HL-60 (cell line): ENCODE measurements at regions not wholly inside any gene's neighbourhood (a gene's known extent, or its start where the extent isn't known, plus 50 kb on each side); places are given as distances from the start of the nearest gene placed in this dataset.

Experiments used
- DNase-seq, 2 experiments: peaks; one replicate each; pipeline ENCODE4 v3.0.0-alpha.2; 2010 to 2020; ENCODE audit warnings: low read depth in 1 of 2, low spot score in 1 of 2
- H3K27ac ChIP-seq: fragments of 250-450 bp; sonication (Bioruptor Pico); replicated peaks from 2 replicates; pipeline ENCODE4 v1.5.1; 2020; ENCODE audit warnings: mild to moderate bottlenecking, moderate library complexity
- H3K27me3 ChIP-seq: fragments of 250-450 bp; sonication (Bioruptor Pico); 2 replicates; pipeline ENCODE4 v1.5.1; 2021; ENCODE audit warnings: mild to moderate bottlenecking, moderate library complexity; ENCODE audit not compliant: insufficient read depth, poor library complexity, severe bottlenecking
- H3K4me3 ChIP-seq: replicated peaks from 2 replicates; pipeline ENCODE4 v1.5.1; 2011; ENCODE audit warnings: mild to moderate bottlenecking, control low read depth, low read length; ENCODE audit not compliant: insufficient read depth
- GABPA ChIP-seq: IDR thresholded peaks from 2 replicates; pipeline ENCODE4 v1.6.1; 2012; ENCODE audit warnings: low read depth
- POLR2AphosphoS5 ChIP-seq: IDR thresholded peaks from 2 replicates; pipeline ENCODE4 v1.6.1; 2012; ENCODE audit warnings: low read depth
- SPI1 ChIP-seq: IDR thresholded peaks from 2 replicates; pipeline ENCODE4 v1.6.1; 2012; ENCODE audit warnings: low read depth, mild to moderate bottlenecking, borderline replicate concordance
- TF ChIP-seq, protein P1 (sequence below): IDR thresholded peaks from one replicate; pipeline ENCODE4 v1.5.1; 2011; ENCODE audit warnings: low read length, control low read depth, inconsistent platforms; ENCODE audit not compliant: insufficient read depth
- TF ChIP-seq, protein P2 (sequence below): IDR thresholded peaks from 2 replicates; pipeline ENCODE4 v1.6.1; 2012; ENCODE audit warnings: low read depth; ENCODE audit not compliant: insufficient replicate concordance

DNA sequence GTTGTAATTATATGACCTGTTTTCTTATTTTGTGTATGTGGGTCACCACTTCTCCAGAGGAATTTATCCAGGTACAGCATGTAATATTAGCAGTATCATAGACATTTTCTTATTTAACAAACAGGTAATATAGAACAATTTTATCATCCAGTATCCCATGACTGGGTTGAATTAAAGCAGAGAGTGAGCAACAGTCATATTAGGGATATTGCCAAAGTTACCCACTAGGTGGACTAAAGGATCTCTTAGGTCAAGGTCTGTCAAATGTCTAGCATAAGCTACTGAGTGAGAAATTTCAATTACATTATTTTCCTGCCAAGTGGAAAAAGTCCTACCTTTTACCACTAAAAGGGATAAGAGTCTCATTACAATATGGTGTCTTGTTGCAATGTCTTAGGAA, 62.1 kb upstream of the TRIM9 start:
- H3K4me3 ChIP-seq = no peak overlapping the region
- TF ChIP-seq, protein P1, sequence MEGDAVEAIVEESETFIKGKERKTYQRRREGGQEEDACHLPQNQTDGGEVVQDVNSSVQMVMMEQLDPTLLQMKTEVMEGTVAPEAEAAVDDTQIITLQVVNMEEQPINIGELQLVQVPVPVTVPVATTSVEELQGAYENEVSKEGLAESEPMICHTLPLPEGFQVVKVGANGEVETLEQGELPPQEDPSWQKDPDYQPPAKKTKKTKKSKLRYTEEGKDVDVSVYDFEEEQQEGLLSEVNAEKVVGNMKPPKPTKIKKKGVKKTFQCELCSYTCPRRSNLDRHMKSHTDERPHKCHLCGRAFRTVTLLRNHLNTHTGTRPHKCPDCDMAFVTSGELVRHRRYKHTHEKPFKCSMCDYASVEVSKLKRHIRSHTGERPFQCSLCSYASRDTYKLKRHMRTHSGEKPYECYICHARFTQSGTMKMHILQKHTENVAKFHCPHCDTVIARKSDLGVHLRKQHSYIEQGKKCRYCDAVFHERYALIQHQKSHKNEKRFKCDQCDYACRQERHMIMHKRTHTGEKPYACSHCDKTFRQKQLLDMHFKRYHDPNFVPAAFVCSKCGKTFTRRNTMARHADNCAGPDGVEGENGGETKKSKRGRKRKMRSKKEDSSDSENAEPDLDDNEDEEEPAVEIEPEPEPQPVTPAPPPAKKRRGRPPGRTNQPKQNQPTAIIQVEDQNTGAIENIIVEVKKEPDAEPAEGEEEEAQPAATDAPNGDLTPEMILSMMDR = peak; percentile 25
- TF ChIP-seq POLR2AphosphoS5 (no peak), SPI1 (no peak), GABPA (no peak)
- TF ChIP-seq, protein P2, sequence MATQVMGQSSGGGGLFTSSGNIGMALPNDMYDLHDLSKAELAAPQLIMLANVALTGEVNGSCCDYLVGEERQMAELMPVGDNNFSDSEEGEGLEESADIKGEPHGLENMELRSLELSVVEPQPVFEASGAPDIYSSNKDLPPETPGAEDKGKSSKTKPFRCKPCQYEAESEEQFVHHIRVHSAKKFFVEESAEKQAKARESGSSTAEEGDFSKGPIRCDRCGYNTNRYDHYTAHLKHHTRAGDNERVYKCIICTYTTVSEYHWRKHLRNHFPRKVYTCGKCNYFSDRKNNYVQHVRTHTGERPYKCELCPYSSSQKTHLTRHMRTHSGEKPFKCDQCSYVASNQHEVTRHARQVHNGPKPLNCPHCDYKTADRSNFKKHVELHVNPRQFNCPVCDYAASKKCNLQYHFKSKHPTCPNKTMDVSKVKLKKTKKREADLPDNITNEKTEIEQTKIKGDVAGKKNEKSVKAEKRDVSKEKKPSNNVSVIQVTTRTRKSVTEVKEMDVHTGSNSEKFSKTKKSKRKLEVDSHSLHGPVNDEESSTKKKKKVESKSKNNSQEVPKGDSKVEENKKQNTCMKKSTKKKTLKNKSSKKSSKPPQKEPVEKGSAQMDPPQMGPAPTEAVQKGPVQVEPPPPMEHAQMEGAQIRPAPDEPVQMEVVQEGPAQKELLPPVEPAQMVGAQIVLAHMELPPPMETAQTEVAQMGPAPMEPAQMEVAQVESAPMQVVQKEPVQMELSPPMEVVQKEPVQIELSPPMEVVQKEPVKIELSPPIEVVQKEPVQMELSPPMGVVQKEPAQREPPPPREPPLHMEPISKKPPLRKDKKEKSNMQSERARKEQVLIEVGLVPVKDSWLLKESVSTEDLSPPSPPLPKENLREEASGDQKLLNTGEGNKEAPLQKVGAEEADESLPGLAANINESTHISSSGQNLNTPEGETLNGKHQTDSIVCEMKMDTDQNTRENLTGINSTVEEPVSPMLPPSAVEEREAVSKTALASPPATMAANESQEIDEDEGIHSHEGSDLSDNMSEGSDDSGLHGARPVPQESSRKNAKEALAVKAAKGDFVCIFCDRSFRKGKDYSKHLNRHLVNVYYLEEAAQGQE = no peak
- no peaks in the 10 kb centered on the region for H3K27me3 ChIP-seq
- no peak for DNase-seq
- H3K27ac ChIP-seq = no peak overlapping the region

DNA sequence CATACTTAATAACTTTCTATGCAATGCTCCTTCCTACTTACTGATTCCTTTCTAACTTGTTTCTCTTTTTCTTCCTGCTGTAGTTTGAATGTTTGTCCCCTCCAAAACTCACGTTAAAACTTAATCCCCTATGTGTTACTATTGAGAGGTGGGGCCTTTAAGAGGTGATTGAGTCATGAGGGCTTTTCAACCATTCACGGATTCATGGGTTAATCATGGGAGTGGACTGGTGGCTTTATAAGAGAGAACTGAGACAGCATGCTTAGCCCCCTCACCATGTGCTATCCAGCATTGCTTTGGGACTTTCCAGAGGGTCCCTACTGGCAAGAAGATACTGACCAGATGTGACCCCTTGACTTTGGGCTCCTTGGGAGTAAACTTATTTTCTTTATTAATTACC, 66.0 kb upstream of the TRIM9 start:
- Histone ChIP-seq H3K27me3 (no peaks in the 10 kb centered on the region), H3K4me3 (no peak overlapping the region), H3K27ac (no peak overlapping the region)
- TF ChIP-seq GABPA = no peak
- TF ChIP-seq, protein P2 = no peak
- TF ChIP-seq POLR2AphosphoS5 = no peak
- TF ChIP-seq, protein P1 = no peak
- TF ChIP-seq SPI1 = no peak
- DNase-seq = no peak

DNA sequence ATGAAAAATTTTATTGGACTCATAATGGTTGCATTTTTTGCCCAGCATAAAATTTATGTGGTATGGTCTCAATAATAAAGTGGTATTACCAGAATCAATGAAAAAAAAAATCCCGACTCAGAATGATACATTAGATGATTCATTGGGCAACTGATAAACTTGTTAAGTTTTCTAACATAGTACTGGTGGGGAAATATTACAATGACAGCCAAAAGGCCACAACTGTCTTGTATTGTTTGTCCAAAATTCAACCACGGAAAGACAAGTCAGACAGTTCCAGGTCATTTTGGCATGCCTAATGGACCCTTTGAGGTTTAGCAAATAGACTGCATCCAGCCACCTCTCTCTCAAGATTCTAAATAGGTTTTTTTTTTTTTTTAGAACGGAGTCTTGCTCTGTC, 70.5 kb upstream of the TRIM9 start:
- no peak overlapping the region for H3K27ac ChIP-seq
- H3K4me3 ChIP-seq = no peak overlapping the region
- DNase-seq = no peak
- TF ChIP-seq, protein P2 = no peak
- TF ChIP-seq SPI1 (no peak), POLR2AphosphoS5 (no peak), GABPA (no peak)
- TF ChIP-seq, protein P1 = no peak
- H3K27me3 ChIP-seq = no peaks in the 10 kb centered on the region
